ENCODE measurements at regions not wholly inside any gene's neighbourhood (a gene's known extent, or its start where the extent isn't known, plus 50 kb on each side); places are given as distances from the start of the nearest gene placed in this dataset.

GRCh38 chr1:24258735-24259424 is 60.3 kb upstream of the GRHL3 start (continued):
- TF ChIP-seq CHD7 (IDR thresholded peaks at IDR 0.05; ENCODE audit: insufficient replicate concordance, low read length) (no peak), CEBPB (IDR thresholded peaks at IDR 0.05; ENCODE audit: low read depth, low read length) (no peak), EZH2 (IDR thresholded peaks at IDR 0.05; ENCODE audit: low read depth, low read length, severe bottlenecking) (no peak), CTCF (IDR thresholded peaks at IDR 0.05; ENCODE audit: control extremely low read depth in 1 of 3, insufficient read depth in 1 of 3, low read depth in 1 of 3, low read length in 3 of 3) (no peak), MAX (IDR thresholded peaks at IDR 0.05) (no peak), SP2 (IDR thresholded peaks at IDR 0.05; ENCODE audit: low read length) (no peak), SP4 (IDR thresholded peaks at IDR 0.05; ENCODE audit: low read length) (no peak), NRF1 (IDR thresholded peaks at IDR 0.05; ENCODE audit: low read depth, low read length) (no peak), CHD2 (IDR thresholded peaks at IDR 0.05; ENCODE audit: low read length) (no peak)

All from H1 (cell line).